HUES64 (cell line): ENCODE measurements at regions not wholly inside any gene's neighbourhood (a gene's known extent, or its start where the extent isn't known, plus 50 kb on each side); places are given as distances from the start of the nearest gene placed in this dataset.

Experiments
- H3K27ac ChIP-seq: 2 replicates; pipeline ENCODE4 v1.7.0; 2013; ENCODE audit warnings: low read depth, low read length, inconsistent platforms
- H3K27me3 ChIP-seq: 2 replicates; pipeline ENCODE4 v1.6.1; 2013; ENCODE audit warnings: mild to moderate bottlenecking, low read length; ENCODE audit not compliant: insufficient read depth
- H3K36me3 ChIP-seq: 2 replicates; pipeline ENCODE4 v1.6.1; 2013; ENCODE audit warnings: mild to moderate bottlenecking, low read length; ENCODE audit not compliant: insufficient read depth
- H3K4me1 ChIP-seq: 2 replicates; pipeline ENCODE4 v1.6.1; 2013; ENCODE audit warnings: mild to moderate bottlenecking, low read length, moderate library complexity; ENCODE audit not compliant: insufficient read depth
- H3K4me3 ChIP-seq: 2 replicates; pipeline ENCODE4 v1.5.1; 2013; ENCODE audit warnings: mild to moderate bottlenecking, low read length, moderate library complexity
- H3K9ac ChIP-seq: 2 replicates; pipeline ENCODE4 v1.6.1; 2013; ENCODE audit warnings: mild to moderate bottlenecking, low read depth, low read length
- H3K9me3 ChIP-seq: 2 replicates; pipeline ENCODE4 v1.6.1; 2013; ENCODE audit warnings: low read depth, low read length; ENCODE audit not compliant: insufficient read depth
- WGBS: fragments of 150-250, 120-280 bp; methylation state at CpG from one replicate; pipeline ENCODE4 v1.1.7; 2013; ENCODE audit warnings: missing lambda C conversion rate; 5-methylcytosine and 5-hydroxymethylcytosine counted together

DNA sequence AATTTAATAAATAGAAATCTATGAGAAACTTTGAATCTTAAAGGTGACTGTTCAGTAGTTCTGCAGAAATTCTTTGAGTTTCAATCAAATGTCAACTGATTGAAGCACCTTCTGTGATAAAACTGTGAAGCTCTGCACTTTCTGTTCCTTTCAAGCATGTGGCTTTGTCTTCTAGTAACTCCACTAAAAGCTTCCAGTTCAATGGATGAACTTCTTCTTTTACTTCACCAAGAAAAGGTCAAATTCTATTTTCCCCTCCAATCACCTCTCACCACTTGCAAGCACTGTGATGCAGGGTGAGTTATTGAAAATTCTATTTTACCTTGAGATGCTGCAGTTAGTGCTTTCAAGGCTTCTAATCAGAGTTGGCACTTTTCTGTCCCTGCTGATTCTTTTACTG, 515.3 kb upstream of the B3GALT2 start:
- H3K27ac ChIP-seq, result no peak overlapping the region
- H3K9me3 ChIP-seq, result no peaks in the 10 kb centered on the region
- H3K27me3 ChIP-seq, result no peaks in the 10 kb centered on the region
- no peak overlapping the region for H3K4me3 ChIP-seq
- no peaks in the 10 kb centered on the region for H3K36me3 ChIP-seq
- peaks cover 6% of the 10 kb centered on the region; the same call in 1 of the 2 replicates for H3K4me1 ChIP-seq
- H3K9ac ChIP-seq, result no peak overlapping the region

DNA sequence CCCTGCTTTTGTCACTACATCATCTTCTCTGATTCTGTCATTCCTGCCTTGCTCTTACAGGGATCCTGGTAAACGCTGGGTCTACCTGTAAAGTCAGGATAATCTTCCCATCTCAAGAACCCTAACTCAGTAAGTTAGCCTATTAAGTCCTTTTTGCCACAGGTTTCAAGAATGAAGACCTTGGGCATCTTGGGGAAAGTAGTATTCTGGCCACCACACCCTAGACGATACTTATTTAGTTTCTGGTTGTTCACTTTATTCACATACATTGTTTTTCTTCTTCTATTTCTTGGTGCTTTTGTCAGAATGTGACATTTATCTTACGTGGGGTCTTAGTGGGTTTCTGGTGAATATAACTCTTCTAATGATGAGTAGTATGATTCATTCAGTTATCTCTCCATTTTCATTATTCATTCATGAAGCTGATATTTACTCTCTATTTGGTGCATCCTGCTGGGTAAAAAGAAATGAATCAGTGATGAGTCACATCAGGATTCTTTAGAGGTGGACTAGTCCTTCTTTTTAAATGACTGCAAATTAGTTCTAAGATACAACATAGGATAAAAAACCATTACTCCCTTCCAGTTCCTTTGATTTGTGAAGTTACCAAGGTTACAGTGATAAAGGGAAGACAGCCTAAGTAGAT, 514.4 kb upstream of the B3GALT2 start:
- Histone ChIP-seq H3K9me3 (no peaks in the 10 kb centered on the region), H3K36me3 (no peaks in the 10 kb centered on the region), H3K27me3 (no peaks in the 10 kb centered on the region), H3K27ac (no peak overlapping the region), H3K4me1 (peaks cover 6% of the 10 kb centered on the region; the same call in 1 of the 2 replicates), H3K9ac (no peak overlapping the region), H3K4me3 (no peak overlapping the region)
- 87% methylated on average over 2 of the region's 3 CpGs for WGBS

DNA sequence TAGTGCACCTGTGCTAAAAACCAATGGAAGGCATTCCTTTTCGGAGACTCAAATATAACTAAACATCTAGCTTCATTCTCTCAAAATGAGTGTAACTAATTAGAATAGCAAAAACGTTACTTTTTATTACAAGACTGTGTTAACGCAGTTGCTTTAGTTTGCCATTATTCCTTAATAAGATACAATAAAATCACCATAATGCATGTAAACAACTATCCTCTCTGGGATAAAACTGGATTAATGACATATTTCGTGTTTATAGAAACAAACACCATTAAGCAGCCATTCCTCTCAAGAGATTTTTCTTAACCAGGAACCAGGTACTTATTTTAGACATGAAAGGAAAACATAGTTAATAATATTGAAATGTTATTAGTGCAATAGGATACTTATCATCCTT, 512.8 kb upstream of the B3GALT2 start:
- Histone ChIP-seq H3K4me3 (no peak overlapping the region), H3K4me1 (peaks cover 6% of the 10 kb centered on the region; the same call in 1 of the 2 replicates), H3K9ac (no peak overlapping the region), H3K27ac (no peak overlapping the region), H3K36me3 (no peaks in the 10 kb centered on the region), H3K9me3 (no peaks in the 10 kb centered on the region), H3K27me3 (no peaks in the 10 kb centered on the region)
- 97% methylated on average over 4 of the region's 4 CpGs for WGBS

DNA sequence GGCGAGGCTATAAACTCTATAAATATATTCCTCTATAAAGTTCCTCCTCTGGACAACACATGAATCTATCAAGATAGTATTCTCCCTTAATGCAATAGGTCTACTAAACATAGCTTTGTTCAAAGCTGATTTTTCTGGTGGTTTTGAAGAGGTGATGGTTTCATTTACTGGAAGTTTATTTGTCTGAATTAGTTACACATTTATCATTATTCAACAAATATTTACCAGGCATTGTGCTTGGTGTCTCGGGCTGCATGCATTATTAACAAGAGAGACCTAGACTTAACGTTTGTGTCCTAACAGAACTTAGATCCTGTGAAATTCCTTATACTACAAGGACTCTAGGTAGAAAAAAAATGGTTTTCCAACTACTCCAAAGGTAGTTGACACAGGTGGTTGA, 511.4 kb upstream of the B3GALT2 start:
- Histone ChIP-seq H3K4me1 (peaks cover 6% of the 10 kb centered on the region; the same call in 1 of the 2 replicates), H3K4me3 (no peak overlapping the region), H3K27me3 (no peaks in the 10 kb centered on the region), H3K27ac (no peak overlapping the region), H3K9ac (no peak overlapping the region), H3K36me3 (no peaks in the 10 kb centered on the region), H3K9me3 (no peaks in the 10 kb centered on the region)
- 90% methylated on average over 3 of the region's 3 CpGs for WGBS

DNA sequence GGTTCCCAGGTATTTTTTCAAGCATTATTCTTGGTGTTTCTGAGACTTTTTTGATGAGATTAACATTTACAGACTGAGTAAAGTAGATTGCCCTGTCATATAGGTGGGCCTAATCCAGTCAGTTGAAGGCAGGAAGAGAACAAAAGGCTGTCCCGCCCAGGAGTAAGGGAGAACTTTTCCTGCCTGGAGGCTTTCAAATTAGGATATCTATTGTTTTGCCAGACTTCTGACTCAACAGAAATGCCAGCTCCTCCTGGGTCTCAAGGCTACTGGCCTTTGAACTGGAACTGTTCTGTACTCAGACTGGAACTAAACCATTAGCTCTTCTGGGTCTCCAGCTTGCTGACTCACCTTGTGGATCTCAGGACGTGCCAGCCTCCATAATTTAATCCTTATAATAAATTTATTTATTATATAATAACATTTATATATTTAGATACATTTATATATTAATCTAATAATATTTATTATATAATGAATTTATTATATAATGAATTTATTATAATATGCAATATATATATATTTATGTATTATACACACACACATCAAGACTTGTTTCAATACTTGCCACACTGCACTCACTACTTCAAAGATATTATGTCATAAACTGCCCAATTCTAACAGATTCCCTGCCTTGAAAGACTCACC, 510.8 kb upstream of the B3GALT2 start:
- H3K4me1 ChIP-seq, result peaks cover 6% of the 10 kb centered on the region; the same call in 1 of the 2 replicates
- H3K9ac ChIP-seq, result no peak overlapping the region
- WGBS, result 89% methylated on average over 2 of the region's 2 CpGs
- H3K9me3 ChIP-seq, result no peaks in the 10 kb centered on the region
- H3K27ac ChIP-seq, result no peak overlapping the region
- no peaks in the 10 kb centered on the region for H3K27me3 ChIP-seq
- H3K36me3 ChIP-seq, result no peaks in the 10 kb centered on the region
- H3K4me3 ChIP-seq, result no peak overlapping the region

DNA sequence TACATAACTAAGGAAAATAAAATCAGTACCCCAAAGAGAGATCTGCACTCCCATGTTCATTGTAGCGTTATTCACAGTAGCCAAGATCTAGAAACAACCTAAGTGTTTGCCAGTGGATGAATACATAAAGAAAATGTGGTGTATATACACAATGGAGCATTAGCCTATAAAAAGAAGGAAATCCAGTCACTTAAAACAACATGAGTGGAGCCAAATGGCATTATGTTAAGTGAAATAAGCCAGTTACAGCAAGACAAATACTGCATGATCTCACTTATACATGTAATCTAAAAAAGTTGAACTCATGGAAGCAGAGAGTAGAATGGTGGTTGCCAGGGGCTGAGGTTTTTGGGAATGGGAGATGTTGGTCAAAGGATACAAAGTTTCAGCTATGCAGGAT, 508.3 kb upstream of the B3GALT2 start:
- Histone ChIP-seq H3K9me3 (no peaks in the 10 kb centered on the region), H3K27ac (no peak overlapping the region), H3K36me3 (no peaks in the 10 kb centered on the region), H3K27me3 (no peaks in the 10 kb centered on the region), H3K4me3 (no peak overlapping the region), H3K9ac (no peak overlapping the region), H3K4me1 (no peaks in the 10 kb centered on the region)
- 100% methylated on average over 1 of the region's 1 CpG for WGBS

DNA sequence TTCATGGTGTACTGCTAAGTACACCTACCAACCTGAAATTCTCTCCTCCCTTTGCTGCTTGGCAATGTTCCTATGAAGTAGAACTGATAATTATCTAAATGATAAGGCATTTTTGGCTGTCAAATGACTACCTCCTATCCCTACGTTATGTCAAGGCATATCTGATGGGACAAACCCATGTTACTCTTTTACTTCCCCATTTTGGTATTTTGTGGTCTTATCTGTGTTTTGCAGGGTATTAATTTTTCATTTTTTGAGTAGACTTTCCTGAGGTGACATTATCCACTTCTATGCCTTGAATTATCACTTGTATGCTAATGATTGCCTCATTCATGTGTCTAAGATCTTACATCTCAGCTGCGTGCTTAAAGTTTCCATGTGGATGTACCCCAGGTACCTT, 499.6 kb upstream of the B3GALT2 start:
- H3K27me3 ChIP-seq, result no peaks in the 10 kb centered on the region
- peaks cover under 1% of the 10 kb centered on the region; the same call in 1 of the 2 replicates for H3K4me1 ChIP-seq
- 95% methylated on average over 1 of the region's 2 CpGs for WGBS

DNA sequence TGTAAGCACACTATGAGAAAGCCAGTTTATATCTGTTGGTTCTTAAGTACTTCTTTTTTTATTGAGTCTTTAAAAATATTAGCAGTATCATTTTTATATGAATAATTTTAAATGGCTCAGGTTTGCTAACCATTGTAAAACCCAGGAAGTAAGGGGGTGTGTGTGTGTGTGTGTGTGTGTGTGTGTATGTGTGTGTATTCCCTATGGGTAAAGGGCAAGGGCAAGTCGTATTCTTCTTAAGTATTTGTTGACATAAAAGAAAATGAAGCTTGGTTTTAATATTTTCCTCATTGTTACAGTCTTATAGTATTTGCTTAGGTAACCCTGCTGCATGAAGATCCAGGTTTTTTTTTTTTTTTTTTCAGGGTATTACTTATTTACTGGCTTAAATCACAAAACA, 495.0 kb upstream of the B3GALT2 start:
- Histone ChIP-seq H3K4me1 (peaks cover 14% of the 10 kb centered on the region; the same call in 1 of the 2 replicates), H3K4me3 (no peak overlapping the region), H3K27ac (no peak overlapping the region), H3K9ac (no peak overlapping the region), H3K36me3 (no peaks in the 10 kb centered on the region), H3K9me3 (no peaks in the 10 kb centered on the region), H3K27me3 (no peaks in the 10 kb centered on the region)
- 86% methylated on average over 1 of the region's 1 CpG for WGBS

More for the DNA sequence above, 499.6 kb upstream of the B3GALT2 start:
- H3K4me3 ChIP-seq, result no peak overlapping the region
- H3K9ac ChIP-seq, result no peak overlapping the region
- H3K9me3 ChIP-seq, result no peaks in the 10 kb centered on the region
- H3K27ac ChIP-seq, result no peak overlapping the region
- H3K36me3 ChIP-seq, result no peaks in the 10 kb centered on the region

DNA sequence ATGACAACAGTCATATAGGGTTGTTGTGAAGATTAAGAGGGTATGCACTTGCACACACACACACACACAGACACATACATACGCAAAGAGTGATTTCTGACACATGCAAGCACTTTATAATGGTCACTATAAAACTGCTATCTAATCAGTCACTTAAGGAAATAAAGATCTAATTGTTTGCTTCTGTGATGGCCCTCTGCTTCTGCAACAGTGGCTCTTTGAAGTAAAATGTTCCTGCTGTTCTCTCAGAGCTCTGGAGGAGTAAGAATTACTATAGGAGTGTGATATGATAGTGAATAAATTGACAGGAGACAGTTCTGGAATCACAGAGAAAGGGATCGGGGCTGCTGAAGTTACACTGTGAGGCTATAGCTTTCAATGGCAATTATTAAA, 494.5 kb upstream of the B3GALT2 start:
- Histone ChIP-seq H3K4me3 (no peak overlapping the region), H3K27me3 (no peaks in the 10 kb centered on the region), H3K9ac (no peak overlapping the region), H3K9me3 (no peaks in the 10 kb centered on the region), H3K4me1 (peaks cover 14% of the 10 kb centered on the region; the same call in 1 of the 2 replicates), H3K36me3 (no peaks in the 10 kb centered on the region), H3K27ac (no peak overlapping the region)
- WGBS, result 50% methylated on average over 1 of the region's 2 CpGs

DNA sequence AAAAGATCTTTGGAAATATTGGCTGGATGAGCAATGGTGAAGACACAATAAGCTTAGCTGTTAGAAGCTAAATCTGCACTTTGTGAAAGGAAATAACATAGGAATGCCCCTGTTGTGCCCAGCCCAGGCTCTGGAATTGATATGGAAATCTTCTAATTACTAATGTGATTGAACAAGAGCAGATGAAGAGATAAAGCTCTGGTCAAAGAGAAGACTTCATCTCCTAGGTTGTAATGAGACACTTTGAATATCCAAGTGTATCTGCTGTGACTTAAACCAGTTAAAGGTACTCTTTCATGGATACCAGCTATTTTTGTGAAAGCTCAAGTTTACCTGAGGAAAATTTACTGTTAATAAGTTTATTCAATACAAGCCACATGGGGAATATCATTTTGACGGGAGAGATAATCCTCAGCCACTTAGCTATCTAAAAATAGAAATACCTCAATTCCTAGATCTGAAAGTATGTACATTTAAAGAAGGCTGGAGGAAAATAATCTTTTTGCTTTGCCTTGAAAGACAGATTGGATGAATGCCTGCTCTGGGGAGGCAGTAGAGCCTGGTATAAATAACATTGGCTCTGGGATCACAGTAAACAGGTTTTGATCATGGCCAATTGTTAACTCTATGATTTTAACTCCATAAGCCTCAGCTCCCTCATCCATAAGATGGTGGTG, 494.0 kb upstream of the B3GALT2 start:
- Histone ChIP-seq H3K27me3 (no peaks in the 10 kb centered on the region), H3K9ac (no peak overlapping the region), H3K4me1 (peaks cover 14% of the 10 kb centered on the region; the same call in 1 of the 2 replicates), H3K4me3 (no peak overlapping the region), H3K36me3 (no peaks in the 10 kb centered on the region), H3K9me3 (no peaks in the 10 kb centered on the region), H3K27ac (no peak overlapping the region)
- no CpG with 5 or more reads among the region's 1 CpG for WGBS

DNA sequence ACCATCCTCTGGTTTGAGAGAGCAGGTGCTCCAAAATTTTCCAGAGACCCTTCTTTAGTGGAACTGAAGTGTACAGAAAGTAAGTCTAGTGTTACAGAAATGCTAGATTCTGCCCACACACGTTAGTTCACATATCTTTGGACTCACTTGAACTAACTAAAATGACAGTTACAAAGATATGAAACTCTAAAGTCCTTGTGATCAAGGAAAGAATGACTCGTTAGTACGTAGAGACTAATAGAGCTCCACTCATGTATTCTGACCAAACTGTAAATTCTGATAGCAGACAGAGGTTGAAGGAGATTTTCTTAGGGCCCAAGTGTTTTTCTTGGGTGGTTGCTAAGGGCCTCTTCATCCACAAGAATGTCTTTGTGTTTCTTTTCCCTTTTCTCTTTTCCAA, 491.5 kb upstream of the B3GALT2 start:
- Histone ChIP-seq H3K4me3 (no peak overlapping the region), H3K4me1 (peaks cover 14% of the 10 kb centered on the region; the same call in 1 of the 2 replicates), H3K27me3 (no peaks in the 10 kb centered on the region), H3K9ac (no peak overlapping the region), H3K36me3 (no peaks in the 10 kb centered on the region), H3K27ac (no peak overlapping the region), H3K9me3 (no peaks in the 10 kb centered on the region)
- 100% methylated on average over 3 of the region's 3 CpGs for WGBS
